COLO829 (cell line): ENCODE measurements at regions not wholly inside any gene's neighbourhood (a gene's known extent, or its start where the extent isn't known, plus 50 kb on each side); places are given as distances from the start of the nearest gene placed in this dataset.

Source experiments
- DNase-seq: peaks from one replicate; pipeline ENCODE4 v3.0.0; 2012; ENCODE audit warnings: low spot score

- DNase-seq, result no peak
Observed at GRCh38 chr6:226516-227073, 65.7 kb upstream of the DUSP22 start.

- DNase-seq, result no peak
Observed at GRCh38 chr6:227074-227782, 65.1 kb upstream of the DUSP22 start.

GRCh38 chr6:227812-228338 is 64.4 kb upstream of the DUSP22 start:
- no peak for DNase-seq

GRCh38 chr6:228881-229651 is 63.2 kb upstream of the DUSP22 start:
- DNase-seq, result no peak

- DNase-seq, result no peak
Observed at GRCh38 chr6:231779-232178, 60.5 kb upstream of the DUSP22 start.

- no peak for DNase-seq
Observed at GRCh38 chr6:232982-233640, 59.2 kb upstream of the DUSP22 start.

- DNase-seq, result no peak
Observed at GRCh38 chr6:234706-235372, 57.4 kb upstream of the DUSP22 start.

- DNase-seq, result peak; percentile 28
Observed at GRCh38 chr6:235763-236360, 56.4 kb upstream of the DUSP22 start.

GRCh38 chr6:236519-236918 is 55.8 kb upstream of the DUSP22 start:
- DNase-seq, result no peak

- no peak for DNase-seq
Observed at GRCh38 chr6:240151-240550, 52.1 kb upstream of the DUSP22 start.

- DNase-seq, result no peak
Observed at GRCh38 chr6:241336-241865, 50.9 kb upstream of the DUSP22 start.
